Left renal cortex interstitium (tissue), 4 donors: ENCODE measurements at regions not wholly inside any gene's neighbourhood (a gene's known extent, or its start where the extent isn't known, plus 50 kb on each side); places are given as distances from the start of the nearest gene placed in this dataset.
"Not testable (repeated sequence)": the region's sequence is repeated elsewhere in the genome, so short reads cannot be mapped to it uniquely, and the experiment has no call there.

ENCODE experiments used
- DNase-seq, 4 donors: peaks; one replicate each; pipeline ENCODE4 v3.0.0-alpha.2; 2013; ENCODE audit warnings: low read depth in 4 of 4, low spot score in 2 of 4, missing footprints in 1 of 4

DNA sequence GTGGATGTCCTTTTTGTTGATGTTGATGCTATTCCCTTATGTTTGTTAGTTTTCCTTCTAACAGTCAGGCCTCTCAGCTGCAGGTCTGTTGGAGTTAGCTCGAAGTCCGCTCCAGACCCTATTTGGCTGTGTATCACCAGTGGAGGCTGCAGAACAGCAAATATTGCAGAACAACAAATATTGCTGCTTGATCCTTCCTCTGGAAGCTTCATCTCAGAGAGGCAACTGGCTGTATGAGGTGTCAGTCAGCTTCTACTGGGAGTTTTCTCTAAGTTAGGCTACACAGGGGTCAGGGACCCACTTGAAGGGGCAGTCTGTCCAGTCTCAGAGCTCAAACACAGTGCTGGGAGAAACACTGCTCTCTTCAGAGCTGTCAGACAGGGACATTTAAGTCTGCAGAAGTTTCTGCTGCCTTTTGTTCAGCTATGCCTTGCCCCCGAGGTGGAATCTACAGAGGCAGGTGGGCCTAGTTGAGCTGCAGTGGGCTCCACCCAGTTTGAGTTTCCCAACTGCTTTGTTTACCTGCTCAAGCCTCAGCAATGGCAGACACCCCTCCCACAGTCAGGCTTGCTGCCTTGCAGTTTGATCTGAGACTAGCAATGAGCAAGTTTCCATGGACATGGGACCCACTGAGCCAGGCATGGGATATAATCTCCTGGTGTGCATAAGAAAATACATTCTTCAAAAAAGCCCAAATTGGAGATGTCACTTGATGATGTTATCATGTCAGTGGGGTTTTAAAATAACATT is 99.5 kb downstream of the KDM5D start:
- DNase-seq = no peak

DNA sequence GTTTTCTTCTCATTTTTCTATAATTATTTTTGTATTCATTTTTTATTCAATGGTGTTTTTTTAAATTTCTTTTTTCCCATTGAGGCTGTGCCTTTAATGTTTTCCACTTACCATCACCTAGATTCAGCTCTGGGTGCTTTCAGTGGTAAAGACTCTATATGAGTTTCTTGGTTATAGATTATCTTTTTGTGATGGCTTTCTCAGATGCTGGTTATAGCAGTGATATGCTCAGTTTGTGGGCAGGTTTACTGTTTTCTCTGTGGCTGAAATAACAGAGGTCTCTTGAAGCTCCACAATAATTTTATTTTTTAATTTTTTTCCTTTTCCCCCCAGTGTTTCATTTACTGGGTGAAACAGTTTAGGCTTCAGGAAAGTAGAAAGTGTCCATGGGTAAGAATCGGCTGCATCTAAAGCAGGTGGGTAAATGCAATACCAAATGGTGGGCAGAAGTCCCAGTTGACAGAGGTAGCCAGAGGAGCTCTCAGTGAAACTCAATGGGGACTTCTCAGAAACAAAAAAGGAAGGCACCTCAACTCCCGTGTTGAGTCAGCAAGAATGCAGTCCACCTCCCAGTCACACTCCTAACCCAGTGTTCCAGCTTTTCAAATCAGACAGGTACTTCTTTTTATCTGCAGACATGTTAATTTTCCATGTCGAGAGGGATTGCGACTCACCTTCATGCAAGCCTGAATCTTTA is 106.7 kb downstream of the KDM5D start:
- no peak for DNase-seq

DNA sequence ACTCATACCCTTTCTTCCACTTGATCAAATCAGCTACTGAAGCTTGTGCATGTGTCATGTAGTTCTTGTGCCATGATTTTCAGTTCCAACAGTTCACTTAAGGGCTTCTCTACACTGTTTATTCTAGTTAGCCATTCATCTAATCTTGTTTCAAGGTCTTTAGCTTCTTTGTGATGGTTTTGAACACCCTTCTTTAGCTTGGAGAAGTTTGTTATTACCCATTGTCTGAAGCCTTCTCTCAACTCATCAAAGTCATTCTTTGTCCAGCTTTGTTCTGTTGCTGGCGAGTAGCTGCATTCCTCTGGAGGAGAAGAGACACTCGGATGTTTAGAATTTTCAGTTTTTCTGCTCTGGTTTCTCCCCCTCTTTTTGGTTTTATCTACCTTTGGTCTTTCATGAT is 115.6 kb downstream of the KDM5D start:
- DNase-seq = no peak

DNA sequence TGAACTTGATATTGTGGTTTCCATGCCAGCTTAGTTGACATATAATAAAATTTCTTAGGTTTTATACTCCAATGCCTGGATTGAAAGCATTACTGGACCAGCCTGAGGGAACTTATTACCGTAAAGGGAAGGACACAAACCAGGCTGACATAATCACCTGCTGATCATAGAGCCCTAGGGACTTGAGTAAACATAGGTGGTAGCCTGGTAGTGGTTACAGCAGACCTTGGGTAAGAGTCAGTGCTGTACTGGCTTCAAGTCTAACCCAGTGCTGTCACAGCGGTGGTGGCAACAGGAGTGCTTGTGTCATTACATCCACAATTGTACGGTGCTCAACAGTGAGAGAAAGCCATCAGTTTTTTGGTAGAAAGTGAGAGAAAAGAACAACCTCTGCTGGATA is 122.1 kb downstream of the KDM5D start:
- DNase-seq = no peak

DNA sequence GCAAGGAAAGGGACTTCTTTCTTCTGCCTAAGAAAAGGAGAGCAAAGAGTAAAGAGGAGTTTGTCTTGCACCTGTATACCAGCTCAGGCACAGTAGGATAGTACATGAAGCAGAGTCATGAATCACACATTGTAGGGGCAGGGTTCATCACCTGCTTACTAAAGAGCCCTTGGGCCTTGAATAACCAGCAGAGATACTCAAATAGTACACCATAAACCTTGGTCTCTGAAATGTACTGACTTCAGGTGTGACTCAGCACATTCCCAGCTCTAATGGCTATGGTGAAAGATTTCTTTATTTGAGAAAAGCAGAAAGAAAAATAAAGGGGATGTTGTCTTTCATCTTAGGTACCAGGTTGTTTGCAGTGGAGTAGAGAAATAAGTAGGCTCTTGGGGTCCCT is 122.8 kb downstream of the KDM5D start:
- DNase-seq = no peak

DNA sequence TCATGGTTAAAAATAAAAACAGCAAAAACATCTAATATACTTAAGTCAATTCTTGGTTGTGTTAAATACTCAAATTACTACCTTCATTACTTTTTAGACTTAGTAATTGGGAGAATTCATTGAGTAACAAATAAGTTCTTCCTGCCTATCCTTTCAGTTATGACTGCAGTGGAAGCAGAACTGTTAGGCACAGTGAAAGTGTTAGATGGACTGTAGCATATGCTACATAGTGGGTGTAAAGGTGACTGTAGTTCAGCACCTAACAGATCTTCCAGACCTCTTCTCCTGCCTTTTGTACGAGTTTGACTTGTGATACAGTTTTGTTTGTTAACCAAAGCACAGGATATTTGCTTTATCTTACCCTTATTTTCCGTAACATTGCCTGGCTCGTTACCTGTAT is 143.4 kb downstream of the KDM5D start:
- no peak for DNase-seq

DNA sequence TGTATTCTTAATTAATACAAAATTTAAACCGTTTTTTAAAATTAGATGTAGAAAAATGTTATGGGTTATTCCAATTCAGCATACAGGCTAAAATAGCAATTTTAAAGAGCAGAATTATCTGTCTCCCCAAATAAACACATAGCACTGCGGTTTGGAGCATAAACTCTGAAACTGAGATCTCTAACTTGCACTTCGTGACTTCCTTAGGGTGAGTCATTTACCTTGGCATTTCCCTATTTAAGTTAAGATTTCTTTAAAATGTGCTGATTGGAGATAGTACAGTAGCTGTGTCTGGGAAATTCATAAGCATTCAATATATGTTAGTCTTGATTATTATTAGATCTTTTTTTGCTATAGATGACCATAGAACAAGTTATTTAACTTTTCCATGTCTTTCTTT is 143.8 kb downstream of the KDM5D start:
- no peak for DNase-seq

DNA sequence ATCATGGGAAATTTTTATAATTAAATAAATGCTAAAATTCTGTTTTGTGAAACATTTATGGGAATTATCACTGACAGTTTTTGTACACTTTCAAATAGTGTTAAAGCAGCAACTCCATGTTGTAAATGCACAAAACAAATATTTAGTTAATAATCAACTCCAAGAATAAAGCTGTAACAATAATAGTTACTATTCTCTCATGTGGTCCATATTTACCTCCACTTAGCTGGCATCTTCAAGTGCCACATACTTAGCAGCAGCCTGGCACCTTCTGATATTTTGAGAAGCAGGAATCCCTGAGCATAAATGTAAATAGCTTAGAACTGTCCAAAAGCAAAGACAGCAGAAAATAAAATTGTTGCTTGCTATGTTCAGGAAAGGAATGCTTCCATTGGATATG is 154.3 kb downstream of the KDM5D start:
- no peak for DNase-seq

DNA sequence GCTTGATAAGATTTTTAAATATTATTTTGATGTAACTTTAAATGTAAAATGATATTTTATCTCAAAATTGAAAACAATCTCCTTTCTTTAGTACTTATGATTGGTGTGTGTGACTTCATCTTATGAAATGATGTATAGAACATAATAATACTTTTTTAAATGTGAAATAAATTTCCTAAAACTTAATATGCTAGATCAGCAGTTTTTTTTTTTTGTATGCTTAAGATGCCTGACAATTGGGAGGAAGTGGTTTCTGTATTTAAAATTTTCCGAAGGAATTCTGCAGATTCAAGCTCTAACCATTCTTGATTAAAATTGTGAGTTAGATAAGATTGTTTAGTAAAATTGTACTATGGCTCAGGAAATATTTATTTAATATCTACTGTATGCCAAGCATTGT is 154.9 kb downstream of the KDM5D start:
- no peak for DNase-seq

DNA sequence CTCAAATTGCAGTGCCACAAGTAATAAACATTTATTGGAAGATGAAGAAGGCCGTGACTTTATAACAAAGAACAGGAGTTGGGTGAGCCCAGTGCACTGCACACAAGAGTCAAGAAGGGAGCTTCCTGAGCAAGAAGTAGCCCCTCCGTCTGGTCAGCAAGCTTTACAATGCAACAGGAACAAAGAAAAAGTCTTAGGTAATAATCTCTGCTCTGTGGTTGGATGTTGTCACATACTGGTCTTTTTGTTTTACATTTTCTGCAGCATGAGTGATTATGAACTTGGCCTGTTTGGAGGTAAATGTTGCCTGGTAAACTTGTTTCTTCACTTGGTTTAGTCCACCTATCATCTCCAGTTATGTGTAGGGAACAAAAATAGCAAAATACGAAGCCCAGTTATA is 157.2 kb downstream of the KDM5D start:
- no peak for DNase-seq

DNA sequence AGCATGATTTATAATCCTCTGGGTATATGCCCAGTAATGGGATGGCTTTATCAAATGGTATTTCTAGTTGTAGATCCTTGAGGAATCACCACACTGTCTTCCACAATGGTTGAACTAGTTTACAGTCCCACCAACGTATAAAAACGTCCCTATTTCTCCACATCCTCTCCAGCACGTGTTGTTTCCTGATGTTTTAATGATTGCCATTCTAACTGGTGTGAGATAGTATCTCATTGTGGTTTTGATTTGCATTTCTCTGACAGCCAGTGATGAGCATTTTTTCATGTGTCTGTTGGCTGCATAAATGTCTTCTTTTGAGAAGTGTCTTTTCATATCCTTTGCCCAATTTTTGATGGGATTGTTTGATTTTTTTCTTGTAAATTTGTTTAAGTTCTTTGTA is 163.5 kb downstream of the KDM5D start:
- DNase-seq = not testable (repeated sequence)

DNA sequence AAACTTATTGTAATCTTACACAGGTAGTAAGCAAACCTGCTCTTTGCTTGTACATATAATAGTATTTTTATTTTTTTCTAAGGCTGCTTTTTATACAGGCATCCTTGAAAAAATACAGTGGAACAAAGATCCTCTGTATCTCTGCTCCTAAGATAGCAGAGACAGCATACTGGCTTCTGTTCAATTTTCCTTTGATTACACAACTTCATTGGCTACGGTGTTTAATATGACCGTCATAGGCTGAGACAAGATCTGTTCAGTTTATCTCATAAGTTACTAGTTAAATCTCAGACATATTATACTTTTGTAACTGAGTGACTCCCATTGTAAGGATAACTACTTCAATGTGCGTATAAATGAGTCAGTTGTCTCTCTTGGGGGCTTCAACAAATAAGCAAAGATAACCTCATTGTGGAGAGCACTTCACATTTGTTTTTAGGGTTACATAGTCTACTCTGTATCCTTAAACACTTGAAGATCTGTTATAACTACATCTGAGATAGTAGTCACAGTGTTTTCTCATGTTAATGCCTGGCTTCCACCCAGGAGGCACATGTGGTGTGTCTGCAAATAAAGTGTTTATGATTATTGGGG is 166.1 kb downstream of the KDM5D start:
- no peak for DNase-seq

DNA sequence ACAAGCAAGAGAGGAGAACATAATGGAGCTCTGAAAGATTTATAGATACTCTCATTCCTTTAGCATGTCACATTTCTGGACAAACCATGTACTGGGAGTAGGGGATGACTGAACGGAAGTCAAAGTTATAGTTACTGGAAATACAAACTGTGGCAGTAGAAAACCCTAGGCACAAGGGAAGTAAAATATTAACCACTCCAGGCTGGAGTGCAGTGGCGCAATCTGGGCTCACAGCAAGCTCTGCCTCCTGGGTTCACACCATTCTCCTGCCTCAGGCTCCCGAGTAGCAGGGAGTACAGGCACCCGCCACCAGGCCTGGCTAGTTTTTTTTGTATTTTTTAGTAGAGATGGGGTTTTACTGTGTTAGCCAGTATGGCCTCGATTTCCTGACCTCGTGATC is 167.3 kb downstream of the KDM5D start:
- DNase-seq = no peak

DNA sequence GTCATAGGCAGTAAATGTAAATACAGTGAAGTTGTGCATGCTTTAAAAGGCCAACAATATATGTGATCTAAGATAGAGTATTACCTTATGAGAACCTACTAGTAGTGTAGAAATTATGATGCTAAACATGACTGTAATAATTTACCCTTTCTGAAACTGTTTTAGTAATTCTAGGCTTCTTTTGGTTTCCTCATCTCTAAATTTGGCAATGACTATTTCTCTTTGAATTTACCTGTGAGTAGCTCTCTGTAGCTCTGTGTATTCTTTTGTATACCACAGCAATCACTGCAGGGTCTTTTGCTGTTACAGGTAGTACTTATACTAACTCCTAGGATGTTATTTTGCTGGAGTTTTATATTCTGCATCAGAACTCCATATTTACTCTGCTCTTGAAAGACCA is 169.6 kb downstream of the KDM5D start:
- DNase-seq = no peak

DNA sequence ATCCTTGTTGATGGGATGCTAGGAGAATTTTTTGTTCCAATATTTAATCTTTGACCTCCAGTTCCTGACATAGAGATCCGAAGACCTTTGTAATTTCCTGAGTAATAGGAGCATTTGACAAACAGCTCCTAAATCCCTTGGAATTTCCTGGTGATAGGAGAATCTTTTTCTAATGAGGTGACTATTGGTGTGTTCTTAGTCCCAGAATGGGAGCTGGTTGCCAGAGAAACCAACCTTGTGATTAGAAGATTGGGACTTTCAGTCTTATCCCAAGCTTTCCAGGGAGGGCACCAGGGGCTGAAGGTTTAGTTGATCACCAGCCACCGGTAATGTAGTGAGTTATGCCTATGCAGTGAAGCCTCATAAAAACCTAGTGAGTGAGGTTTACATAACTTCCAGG is 170.9 kb downstream of the KDM5D start:
- no peak for DNase-seq

DNA sequence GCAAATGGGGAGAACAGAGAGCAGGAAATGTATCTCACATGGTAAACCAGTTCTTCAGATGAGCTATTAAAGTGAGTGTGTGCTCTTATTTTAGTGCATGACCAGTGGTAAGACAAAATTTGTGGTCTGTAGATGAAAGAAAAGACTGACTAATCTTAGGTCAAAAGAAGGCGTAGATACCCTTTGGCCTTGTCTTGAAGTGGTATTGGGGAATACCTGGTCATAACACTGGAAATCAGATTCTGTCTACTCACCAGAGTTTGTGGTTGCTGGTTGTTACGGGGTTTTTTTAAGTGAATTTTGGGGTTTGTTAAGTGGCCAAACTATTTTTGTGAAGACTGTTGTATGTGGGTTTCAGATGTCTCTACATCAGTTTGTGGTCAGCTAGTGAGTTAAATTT is 173.5 kb downstream of the KDM5D start:
- no peak for DNase-seq

DNA sequence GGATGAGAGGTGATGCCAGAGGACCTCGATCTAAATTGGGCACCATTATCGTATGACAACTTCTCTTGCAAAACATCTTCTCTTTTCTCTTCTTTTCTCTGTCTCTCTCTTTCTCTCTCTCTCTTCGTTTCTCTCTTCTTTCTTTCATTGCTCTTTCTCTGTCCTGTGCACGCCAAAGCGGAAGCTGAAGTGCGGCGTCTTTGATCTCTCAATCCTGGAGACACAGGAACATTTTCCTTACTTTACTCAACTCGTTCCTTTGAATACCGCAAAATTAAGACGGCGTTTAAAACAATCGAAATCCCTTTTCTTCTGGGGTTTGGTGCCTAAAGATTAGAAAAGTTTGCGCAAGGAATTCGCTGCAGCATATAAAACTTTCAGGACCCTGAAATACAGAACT is 176.6 kb downstream of the KDM5D start:
- DNase-seq = peak in 1 of 4 donors; percentile 29

DNA sequence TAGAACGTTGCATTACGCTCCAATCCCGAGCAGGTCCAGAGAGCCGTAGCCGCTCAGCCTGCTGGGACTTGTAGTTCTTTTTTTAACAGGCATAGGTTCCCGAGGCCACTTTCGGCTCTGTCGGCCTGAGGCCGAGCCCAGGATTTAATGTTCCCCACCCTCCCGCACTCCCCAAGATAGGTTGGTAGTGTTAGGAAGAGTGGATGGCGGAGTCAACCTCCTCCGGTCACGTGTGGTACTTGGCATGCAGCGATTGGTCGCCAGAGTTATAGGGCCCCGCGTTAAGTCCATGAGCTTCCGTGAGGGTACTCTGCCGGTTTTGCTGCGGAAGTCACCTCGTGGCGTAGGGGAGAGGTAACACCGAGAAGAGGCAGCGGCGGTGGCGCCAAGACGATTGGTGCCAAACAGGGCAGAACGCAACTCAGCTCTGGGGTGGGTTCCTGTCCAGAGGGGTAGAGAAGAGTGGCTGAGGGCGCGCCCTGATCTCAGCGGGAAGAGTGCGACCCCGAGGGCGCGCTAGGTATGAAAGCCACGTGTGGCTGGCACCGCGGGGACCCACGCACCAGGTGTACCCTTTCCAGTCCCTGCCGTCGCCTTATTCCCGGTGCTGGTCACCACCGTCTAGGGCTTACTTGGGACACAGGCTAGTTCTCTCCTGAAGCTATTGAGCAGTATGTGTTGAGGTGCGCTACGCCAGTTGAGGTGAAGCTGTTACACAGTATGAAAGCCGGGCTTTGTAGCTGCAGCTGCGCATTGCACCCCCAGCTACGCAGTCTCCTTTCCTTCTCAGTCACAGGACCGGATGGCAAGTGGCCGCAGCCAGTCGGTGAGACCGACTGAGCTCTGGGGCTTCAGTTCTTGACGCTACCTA is 177.2 kb downstream of the KDM5D start:
- peak; percentile 68 to 84 (median 77) for DNase-seq

DNA sequence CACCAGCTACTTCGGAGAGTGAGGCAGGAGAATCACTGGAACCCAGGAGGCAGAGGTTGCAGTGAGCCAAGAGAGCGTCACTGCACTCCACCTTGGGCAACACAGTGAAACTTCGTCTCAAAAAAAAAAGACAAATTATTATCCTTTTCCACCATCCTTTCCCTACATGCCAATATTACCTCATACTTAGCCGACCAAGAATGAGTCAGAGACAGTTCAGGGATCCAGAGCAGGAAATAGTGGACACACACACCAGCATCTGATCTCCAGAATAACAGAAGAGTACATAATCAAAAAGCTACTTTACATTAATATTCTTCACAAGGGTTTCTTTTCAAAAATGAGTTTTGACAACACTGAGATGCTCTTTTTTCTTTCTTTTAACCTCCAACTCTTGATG is 185.4 kb downstream of the KDM5D start:
- DNase-seq = no peak

DNA sequence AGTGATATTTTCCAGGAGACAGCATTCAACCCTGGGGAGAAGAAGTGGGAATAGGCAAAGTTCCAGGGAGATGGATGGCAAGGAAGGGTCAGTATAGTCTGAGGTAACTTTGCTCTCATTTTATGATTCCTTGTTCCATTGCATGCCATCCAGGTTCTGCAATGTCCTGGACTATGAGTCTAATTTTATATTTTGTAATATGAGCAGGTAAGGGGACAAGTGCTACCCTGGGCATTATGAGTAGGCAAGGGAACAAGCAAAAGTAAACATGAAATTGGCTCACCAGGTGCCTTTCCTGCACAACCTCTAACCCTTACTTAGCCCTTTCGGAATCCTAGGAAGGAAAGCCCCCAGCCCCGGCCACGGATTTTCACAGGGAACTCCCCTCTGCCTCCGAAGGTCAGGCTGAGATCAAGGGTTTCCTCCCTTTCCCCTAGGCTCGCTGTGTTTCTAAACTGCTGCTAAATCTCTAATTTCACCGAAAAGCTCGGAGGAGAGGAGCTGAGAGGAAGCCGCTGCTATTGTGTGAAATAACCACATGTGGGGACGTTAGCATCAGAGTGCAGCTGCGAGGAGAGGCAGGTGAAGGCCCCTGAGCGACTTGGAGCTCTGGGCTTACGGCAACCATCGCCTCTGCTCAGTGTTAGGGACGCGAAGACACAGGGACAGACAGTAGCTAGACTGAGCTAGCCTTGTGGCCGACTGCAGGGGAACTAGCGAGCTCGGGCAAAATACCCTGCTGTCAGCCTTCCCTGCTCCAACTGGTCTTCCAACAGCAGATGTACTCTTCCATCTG is 194.7 kb downstream of the KDM5D start:
- DNase-seq = no peak
